Activated T-cell treated with anti-CD3 and anti-CD28 coated beads for 48 hours (primary cell): ENCODE measurements at regions not wholly inside any gene's neighbourhood (a gene's known extent, or its start where the extent isn't known, plus 50 kb on each side); places are given as distances from the start of the nearest gene placed in this dataset.

Source experiments
- DNase-seq: peaks from one replicate; pipeline ENCODE4 v3.0.0-alpha.2; 2020; ENCODE audit warnings: low read depth

DNA sequence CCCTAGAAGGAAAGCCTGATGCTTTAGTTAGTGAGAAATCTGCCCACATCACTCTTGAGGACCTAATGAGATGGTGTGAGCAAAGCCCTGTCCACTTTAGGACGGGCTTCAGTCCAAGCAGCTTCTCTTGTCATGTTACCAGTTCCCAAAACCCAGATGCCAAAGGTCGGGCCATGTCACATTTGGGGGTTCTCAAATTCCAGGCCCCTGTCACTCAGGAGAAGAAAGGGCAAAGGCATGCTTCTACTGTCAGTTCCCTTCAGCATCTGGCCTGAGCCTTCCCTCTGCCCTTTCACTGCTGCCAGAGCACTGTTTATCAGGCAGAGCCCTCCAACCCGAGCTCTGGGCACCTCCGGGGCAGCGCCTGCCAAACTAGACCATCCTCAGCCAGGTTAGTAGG is 556.0 kb downstream of the BNC2 start:
- no peak for DNase-seq

DNA sequence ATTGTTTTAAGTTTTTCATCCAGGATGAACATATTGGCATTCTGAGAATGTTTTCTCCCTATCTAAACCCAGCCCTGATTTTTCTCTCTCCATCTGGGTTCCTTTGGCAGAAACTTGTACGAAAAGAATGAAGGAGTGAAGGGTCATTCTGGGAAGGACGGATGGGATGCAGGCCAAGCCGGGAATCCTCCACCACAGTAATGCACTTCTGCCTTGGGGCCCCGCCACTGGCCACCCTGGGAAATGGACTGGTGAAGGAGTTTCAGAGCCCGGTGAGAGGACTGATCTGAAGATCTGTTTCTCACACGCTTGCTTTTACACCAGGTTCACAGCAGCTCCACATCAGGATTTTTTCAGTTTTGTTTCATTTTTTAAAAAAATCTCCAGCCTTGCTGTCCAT is 554.8 kb downstream of the BNC2 start:
- no peak for DNase-seq

DNA sequence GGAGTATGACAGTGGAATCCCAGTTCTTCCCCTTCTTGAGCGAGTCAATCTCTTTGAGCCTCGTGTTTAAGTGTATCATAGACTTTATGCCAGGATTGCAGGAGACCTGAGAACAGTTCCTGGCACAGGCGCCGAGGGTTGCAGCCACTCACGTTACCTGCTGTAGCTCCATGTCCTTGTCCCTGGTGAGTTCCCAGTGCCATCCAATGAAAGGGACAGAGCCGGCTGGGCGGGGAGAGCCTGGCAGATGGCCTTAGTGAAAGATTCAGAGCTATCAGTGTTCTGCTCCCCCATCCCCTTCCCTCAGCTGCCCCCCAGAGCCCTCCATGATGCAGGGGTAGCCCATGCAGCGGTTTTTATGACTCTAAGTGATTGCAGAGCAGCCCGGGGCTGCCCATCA is 554.0 kb downstream of the BNC2 start:
- DNase-seq, result no peak

DNA sequence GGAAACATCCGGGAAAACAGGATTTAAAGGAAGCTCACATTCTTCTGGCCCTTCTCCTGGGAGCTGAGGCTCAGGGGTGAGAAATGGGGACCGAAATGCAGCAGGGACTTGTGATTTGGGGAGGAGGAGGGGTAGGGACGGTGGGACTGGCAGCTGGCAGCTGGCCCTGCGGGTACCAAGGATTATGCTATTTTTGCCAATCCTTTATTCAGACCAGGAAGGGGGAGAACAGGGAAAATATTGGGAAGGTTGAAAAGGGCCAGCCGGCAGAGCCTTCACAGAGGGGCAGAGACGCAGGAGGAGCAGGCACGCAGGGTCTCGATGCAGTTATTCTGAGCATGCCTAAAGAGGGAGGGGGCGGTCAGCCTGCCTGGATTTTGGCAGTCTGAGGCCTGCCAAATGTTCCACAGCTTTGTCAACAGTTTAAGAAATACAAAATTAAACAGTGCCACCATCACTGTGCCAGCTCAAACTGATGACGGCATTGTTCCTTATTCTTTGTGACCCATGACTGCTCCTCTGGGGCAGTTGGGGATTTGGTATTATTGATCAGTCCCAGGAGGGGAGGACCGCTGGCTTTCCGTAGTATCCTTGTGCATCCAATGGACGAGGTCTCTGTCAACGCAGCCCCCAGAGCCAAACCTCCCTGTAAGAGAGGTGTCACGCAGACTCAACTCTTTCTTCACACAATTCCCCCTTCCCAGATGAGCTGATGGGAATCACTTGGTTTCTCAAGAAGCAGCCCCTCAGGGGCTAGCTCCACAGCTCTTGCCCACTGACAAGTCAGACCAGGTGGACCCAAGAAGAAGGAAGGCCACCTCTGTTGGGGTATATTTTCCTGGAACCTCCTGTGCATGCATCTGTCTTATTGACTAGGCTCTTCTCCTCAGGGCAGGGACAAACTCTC is 553.3 kb downstream of the BNC2 start:
- no peak for DNase-seq

DNA sequence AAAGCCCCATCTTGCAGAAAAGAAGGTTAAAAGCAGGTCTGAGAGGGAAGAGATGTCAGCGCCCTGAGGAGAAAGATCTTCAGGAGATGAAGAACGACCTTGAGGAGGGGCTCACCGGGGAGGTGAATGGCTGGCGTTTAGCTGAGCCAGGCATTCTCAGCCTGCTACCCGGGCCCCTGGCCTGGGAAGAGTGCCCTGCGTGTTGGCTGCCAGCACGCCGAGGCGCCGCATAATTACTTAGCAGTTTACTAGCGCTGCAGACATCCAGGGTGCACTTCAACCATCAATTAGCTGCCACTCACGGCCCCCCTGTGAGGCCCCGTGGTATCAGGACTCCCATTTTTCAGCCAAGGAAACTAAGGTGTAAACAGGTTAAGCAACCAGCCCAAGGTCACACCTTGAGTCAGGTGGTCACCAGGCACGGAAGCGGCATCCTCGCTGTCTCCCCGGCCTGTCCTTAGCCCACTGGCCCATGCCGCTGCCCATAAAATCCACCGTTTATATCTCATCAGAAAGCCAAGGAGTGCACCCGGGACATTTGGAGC is 551.9 kb downstream of the BNC2 start:
- no peak for DNase-seq

DNA sequence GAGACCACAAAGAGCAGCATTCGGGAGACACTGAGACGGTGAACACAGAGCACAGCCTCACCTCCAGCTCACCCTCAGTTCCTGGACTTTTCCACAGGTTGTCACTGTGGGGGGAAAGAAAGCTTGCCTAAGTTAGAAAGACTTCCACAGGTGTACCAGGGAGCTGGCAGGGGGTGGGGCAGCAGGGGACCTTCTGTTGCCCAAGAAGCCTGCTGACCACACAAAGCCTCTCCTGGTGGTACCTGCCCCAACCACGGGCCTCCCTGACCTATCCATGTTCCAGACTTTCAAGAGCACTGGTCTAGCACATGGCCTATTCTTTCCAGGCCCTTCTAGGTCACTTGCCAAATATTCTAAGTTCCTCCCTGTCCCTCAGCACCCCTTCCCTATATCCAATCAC is 550.8 kb downstream of the BNC2 start:
- no peak for DNase-seq

DNA sequence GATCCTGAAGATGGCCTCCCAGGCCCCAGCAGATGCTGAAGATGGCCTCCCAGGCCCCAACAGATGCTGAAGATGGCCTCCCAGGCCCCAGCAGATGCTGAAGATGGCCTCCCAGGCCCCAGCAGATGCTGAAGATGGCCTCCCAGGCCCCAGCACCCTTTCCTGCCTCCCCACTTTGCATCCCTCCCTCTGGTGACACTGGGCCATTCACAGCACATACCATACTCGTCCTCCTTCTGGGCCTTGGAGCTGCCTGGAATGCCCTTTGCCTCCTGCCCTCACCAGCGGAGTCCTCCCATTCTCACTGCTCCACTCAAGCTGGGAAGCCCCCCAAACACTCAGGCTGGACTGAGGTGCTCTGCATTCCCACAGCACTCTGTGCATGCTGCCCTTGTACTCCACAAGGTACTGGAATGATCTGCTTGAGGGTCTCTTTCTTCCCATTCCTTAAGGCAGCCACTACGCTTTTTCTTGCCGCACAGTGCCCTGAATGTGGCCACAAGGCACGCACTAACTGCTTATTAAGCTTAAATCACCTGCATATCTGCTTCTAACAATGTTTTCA is 550.0 kb downstream of the BNC2 start:
- no peak for DNase-seq

DNA sequence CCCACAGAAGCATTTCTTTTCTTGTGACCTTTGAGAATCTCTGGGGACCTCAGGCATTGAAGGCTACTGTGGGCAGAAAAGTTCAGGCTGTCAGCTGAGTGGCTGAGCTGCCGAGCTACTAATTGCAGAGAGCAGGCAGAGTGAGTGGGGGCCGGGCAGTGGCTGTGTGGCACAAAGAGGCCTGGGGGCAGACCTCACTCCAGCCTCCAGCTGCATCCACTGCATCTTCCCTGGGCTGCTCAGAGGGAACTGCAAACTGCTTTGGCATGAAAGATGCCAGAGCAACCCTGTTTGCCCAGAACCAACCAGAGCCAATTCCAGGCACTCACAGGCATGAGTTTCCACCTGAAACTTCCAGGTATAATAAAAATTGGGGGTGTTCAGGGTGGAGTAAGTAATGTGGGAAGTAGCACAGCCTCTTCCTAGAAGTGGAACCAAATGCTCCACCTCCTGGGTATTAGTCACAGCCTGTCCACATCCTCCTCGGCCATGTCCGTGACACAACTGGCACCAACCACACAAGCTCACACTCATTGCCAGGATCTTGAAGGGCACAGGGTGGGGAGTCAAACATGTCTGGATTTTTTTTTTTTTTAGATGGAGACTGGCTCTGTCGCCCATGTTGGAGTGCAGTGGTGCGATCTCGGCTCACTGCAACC is 548.9 kb downstream of the BNC2 start:
- no peak for DNase-seq

DNA sequence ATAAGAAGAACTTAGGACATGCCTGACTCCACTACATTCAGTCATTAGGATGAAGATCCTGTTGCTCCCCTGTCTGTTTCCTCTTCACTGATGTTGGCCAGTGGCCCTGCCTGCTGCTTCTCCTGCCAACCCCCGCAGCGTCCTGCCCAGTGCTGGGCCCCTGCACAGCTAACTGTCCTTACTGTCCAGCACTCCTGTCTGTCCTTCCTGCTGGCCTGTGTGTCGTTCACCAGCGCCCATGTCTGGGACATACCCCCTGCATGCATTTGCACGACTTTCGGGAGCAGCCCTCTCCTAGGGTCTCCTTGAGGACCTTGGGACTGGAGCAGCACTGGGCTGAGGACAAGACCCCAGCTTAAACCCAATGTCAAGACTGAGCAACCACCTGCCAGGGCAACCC is 547.6 kb downstream of the BNC2 start:
- no peak for DNase-seq

DNA sequence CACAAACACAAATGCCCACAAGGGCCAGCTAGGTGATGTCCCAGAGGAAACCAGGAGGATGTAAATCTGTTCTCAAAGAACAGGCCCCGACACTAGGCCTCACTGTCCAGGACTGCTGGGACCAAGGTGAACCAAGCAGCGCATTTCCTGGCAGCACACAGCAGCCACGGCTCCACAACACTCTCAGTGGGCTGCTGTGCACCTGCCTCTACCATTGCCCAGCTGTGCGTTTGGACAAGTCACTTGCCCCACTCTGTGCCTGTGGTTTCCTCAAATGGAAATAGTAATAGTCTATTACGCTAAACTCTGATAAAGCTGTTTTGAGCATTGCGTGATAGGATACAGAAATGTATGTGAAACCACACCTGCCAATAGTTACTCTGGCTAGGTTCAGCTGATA is 544.5 kb downstream of the BNC2 start:
- no peak for DNase-seq

DNA sequence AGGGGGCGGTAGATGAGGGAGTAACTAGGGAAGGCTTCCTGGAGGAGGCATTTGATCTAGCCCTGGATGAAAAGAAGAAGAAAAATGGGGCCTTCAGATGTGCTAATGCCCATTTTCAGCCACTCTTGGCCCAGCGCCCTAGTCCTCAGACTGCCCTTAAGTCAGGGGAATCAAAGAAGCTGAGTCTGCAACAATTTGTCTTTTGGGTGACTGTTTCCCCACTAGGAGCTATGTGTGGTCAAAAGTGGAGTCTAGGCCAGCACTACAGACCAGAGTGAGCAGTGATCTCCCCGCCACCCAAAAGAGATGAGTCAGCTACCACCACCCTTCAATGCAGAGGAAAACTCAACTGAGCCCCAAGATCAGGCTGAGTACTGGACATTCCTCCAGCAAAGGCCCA is 542.1 kb downstream of the BNC2 start:
- no peak for DNase-seq

DNA sequence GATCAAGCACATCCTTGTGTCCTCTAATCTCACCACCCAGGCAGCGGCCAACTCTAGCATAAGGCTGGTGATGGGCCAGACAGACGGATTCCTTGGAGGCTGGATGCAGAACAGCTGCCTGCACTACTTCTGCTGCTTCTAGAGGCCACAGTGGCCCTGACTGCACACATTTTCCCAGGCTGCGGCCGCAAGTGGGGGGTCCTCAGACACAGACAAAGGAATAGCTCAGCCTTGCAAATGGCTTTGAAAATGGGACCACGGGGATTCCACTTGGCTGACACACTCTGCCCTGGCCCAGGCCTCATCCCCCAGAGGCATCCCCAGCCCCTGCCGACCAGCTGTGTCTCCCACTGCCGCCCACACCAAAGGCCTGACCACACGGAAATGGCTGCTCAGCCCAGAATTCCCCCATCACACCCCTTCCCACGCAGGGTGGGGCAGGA is 540.8 kb downstream of the BNC2 start:
- no peak for DNase-seq

DNA sequence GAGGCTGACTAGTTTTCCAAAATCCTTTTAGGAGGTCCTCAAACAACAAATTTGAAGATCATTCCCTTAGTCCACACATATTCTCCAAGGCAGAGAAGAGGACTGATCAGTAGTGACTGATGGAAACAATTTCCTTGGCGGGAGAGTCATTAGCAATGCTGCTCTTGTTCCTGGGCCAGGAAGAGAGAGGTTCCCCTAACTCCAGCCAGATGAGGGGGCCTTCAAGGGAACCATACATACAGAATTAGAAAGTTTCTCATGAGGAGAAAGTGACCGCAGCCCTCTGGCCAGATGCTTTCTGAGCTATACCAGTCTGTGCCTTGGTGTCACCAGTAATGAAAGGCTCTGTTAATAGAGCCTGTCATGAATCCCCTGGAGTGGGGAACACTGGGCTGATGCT is 539.4 kb downstream of the BNC2 start:
- DNase-seq, result no peak

DNA sequence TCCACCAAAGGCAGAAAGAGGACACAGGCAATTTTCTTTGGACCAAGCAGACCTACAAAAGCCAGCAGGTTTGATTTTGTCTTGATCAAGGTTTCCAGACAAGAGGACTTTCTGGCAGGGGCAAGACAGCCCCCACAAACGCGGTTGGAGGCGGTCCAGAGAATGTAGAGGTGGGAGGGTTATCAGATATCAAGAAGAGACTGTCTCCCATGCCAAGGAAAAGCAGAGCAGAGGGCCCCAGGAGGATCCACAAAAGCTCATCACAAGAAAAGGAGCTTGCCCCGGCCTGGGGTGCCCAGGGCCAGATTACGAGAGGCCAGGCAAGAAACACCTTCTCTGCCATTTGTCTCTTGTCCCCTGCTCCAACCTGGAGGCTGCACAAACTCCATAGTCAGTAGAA is 538.9 kb downstream of the BNC2 start:
- DNase-seq, result no peak

DNA sequence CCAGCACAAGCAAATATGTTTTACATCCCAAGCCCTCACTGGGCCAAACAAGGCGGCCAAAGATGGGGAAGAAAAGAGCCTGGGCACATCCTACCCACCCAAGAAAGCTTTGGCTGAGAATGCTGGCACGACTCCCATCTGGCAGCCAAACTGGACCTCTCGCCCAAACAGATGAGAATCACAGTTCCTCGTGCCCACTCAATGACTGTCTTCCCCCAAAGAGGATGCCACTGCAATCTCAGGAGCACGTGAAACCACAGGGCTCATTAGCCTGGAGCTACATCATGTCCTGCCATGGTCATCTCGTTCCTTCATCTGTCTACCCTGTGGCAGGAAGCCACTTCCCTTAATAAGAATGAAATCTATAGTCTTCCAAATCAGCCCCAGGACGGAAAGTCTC is 536.8 kb downstream of the BNC2 start:
- DNase-seq, result no peak

DNA sequence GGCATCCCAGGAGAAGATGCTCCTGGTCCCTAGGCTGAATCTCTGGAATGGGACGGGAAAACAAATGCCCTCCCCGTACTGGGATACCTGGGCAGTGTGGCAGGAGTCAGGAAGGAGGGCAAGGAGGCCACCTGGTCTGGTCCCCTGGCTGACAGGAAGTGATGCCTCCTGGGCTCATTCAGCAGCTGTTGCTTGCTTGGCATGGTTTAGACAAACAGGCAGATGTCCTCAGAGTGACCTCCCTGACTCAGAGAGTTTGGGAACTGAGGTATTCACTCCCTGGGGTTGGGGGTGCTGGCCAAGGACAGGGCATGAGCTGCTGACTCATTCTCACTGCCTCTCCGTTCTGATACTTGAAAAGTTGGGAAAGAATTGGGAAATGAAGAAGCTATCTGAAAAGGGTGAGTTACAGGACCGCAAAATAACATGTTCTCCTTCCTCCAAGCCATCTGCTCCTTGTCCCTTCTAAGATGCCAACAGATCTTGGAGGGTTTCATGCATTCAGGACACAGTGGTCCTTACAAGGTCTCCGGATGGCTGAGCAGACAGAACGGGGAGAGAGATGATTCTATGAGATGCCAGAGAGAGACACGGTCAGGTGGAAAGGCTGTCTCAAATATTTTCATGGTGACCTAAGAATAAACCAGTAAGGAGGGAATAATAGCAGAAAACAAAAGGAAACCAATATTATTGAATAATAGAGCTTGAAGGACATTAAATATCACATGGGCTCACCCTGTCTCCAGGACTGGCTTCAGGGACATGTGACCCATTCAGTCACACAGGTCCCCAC is 534.5 kb downstream of the BNC2 start:
- DNase-seq, result no peak

DNA sequence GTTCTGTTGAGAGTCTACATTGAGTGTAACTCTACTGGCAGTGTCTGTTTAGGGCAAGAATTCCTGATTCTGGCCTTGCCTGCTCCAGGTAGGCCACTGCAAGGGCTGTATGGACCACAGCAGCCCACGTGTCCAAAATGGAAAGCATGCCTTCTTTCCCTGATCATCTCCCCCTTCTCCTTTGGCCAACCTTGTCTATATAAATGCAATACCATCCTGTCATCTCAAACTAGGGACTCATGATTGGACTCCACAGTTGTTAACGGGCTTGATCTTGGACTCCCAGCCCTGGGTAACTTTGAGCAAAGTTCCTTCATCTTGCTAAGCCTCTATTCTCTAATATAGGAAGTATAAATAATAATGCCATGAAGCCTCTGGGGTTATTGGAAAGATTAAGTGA is 533.6 kb downstream of the BNC2 start:
- no peak for DNase-seq

DNA sequence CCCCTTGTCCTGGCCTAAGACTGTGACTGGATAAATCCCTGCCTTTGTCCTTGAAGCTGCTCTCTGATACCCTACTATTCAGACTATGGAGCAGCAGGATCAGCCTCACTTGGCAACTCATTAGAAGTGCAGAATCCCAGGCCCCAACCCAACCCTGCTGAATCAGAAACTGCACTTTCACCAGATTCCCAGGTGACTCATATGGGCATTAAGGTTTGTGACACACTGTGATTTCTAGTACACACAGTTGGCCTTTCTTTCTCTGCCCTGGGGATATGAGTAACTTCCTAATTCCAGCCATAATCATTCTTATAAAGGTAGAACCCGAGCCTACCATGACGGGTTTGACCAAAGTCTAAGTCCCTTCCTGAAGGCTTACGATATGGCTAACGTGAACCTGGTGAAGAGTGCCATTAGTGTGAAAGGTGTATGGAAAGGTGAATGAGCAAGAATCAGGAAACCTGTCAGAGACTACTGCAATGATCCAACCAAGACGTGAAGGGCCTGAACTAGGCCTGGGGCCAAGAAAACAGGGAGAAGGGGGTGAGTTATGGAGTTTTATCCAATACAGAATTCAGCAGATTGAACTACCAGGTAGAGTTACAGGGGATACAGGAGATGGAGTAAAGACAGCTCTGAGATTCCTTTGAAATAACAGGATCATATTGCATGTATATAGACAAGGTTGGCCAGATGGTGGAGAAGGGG is 533.0 kb downstream of the BNC2 start:
- DNase-seq, result no peak

DNA sequence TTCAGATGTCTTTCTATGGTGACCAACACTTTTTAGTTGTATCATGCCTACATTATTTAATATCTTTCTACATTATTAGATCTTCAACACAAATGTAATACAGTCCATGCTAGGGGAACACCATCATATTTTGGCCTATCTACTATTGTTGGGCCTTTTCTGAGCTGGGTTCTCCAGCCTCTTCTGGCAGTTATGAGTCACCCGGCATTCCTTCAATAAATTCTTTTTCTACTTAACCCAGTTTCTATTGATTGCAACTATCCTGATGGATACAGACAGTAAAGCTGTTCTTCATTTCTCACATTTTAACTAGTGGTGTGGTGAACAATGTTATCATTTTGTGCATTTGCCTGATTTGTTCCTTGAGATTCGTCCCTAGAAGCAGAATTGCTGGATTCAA is 529.3 kb downstream of the BNC2 start:
- no peak for DNase-seq

DNA sequence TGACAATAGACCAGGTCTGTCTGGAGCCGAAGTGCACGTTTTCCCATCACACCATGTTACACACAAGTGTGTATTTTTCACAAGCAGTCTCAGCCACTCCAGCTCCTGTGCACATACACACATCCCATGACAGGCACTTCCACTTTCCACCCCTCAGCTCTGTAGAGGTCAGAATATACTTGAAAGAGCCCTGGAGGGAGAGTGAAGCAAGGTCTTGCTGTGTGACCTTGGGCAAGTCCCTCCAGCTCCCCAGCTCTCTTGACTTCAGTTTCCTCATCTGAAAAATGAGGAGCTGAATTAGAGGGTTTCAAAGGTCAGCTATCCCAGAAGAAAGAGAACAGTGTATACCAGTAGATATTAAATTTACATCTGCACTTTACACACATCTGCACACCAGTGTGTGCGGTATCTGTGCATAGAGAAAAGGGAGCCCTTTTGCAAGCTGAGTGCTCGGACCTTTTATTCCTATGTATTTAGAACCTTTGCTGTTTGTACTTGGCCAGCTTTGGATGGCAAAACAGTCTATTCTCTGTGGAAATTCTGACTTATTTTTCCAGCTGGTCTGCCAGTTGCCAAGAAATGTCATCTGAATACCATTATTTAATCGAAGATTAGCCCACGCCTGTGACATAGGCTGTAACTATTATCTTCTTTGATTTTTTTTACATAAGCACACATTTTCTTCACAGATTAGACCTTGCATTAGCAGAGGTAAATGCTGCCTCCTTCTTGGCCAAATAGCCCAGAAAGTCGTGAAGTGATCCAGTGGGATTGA is 528.0 kb downstream of the BNC2 start:
- no peak for DNase-seq
